HG03571 (cell line): ENCODE measurements at regions not wholly inside any gene's neighbourhood (a gene's known extent, or its start where the extent isn't known, plus 50 kb on each side); places are given as distances from the start of the nearest gene placed in this dataset.
"Not testable (repeated sequence)": the region's sequence is repeated elsewhere in the genome, so short reads cannot be mapped to it uniquely, and the experiment has no call there.

Experiments
- ATAC-seq: cut with Tn5 transposase; IDR thresholded peaks from one replicate; pipeline ENCODE4 v1.9.1; 2021; ENCODE audit not compliant: unreplicated experiment

- no peak for ATAC-seq
Measured at GRCh38 chrX:96502507-96502906, 182.1 kb upstream of the DIAPH2 start.

- not testable (repeated sequence) for ATAC-seq
Measured at GRCh38 chrX:96529386-96529785, 155.3 kb upstream of the DIAPH2 start.

- no peak for ATAC-seq
Measured at GRCh38 chrX:96538104-96538725, 146.4 kb upstream of the DIAPH2 start.

- ATAC-seq: no peak
Measured at GRCh38 chrX:96540111-96540631, 144.5 kb upstream of the DIAPH2 start.

- ATAC-seq: not testable (repeated sequence)
Measured at GRCh38 chrX:96546281-96546680, 138.4 kb upstream of the DIAPH2 start.

- no peak for ATAC-seq
Measured at GRCh38 chrX:96551322-96551872, 133.2 kb upstream of the DIAPH2 start.

- no peak for ATAC-seq
Measured at GRCh38 chrX:96556886-96557285, 127.8 kb upstream of the DIAPH2 start.

- ATAC-seq: not testable (repeated sequence)
Measured at GRCh38 chrX:96561129-96561528, 123.5 kb upstream of the DIAPH2 start.

- no peak for ATAC-seq
Measured at GRCh38 chrX:96563646-96564045, 121.0 kb upstream of the DIAPH2 start.

- no peak for ATAC-seq
Measured at GRCh38 chrX:96564595-96564994, 120.0 kb upstream of the DIAPH2 start.

- no peak for ATAC-seq
Measured at GRCh38 chrX:96566878-96567277, 117.8 kb upstream of the DIAPH2 start.

- ATAC-seq: no peak
Measured at GRCh38 chrX:96568071-96568470, 116.6 kb upstream of the DIAPH2 start.

- no peak for ATAC-seq
Measured at GRCh38 chrX:96569034-96569433, 115.6 kb upstream of the DIAPH2 start.

GRCh38 chrX:96575011-96575410 lies 109.6 kb upstream of the DIAPH2 start:
- ATAC-seq: no peak

GRCh38 chrX:96576368-96576767 lies 108.3 kb upstream of the DIAPH2 start:
- no peak for ATAC-seq

GRCh38 chrX:96578781-96579180 lies 105.9 kb upstream of the DIAPH2 start:
- ATAC-seq: no peak

- no peak for ATAC-seq
Measured at GRCh38 chrX:96579252-96579651, 105.4 kb upstream of the DIAPH2 start.

GRCh38 chrX:96590403-96590802 lies 94.2 kb upstream of the DIAPH2 start:
- ATAC-seq: no peak

GRCh38 chrX:96591421-96591820 lies 93.2 kb upstream of the DIAPH2 start:
- ATAC-seq: no peak

- not testable (repeated sequence) for ATAC-seq
Measured at GRCh38 chrX:96597847-96598246, 86.8 kb upstream of the DIAPH2 start.

GRCh38 chrX:96611619-96612362 lies 72.9 kb upstream of the DIAPH2 start:
- ATAC-seq: no peak

- ATAC-seq: no peak
Measured at GRCh38 chrX:96615448-96615847, 69.2 kb upstream of the DIAPH2 start.
